ENCODE measurements at regions not wholly inside any gene's neighbourhood (a gene's known extent, or its start where the extent isn't known, plus 50 kb on each side); places are given as distances from the start of the nearest gene placed in this dataset.
"Not testable (repeated sequence)": the region's sequence is repeated elsewhere in the genome, so short reads cannot be mapped to it uniquely, and the experiment has no call there.

GRCh38 chr1:157404063-157404501 lies 148.2 kb downstream of the FCRL5 start:
- Mint-ChIP-seq H3K4me3 (peak overlapping the region; percentile 69), H3K36me3 (no peaks in the 10 kb centered on the region)

GRCh38 chr1:157403608-157404007 lies 148.7 kb downstream of the FCRL5 start:
- Mint-ChIP-seq H3K4me1 (ENCODE audit: low read depth in 2 of 2) (peaks cover 59 to 65% of the 10 kb centered on the region in 2 donors), H3K4me3 (peak overlapping the region; percentile 69), H3K27me3 (peaks cover 4 to 8% of the 10 kb centered on the region in 2 donors)

More at GRCh38 chr1:157404063-157404501, 148.2 kb downstream of the FCRL5 start:
- ATAC-seq, result no peak
- peaks cover 4 to 8% of the 10 kb centered on the region in 2 donors for H3K27me3 Mint-ChIP-seq
- no peaks in the 10 kb centered on the region for H3K9me3 Mint-ChIP-seq
- peak overlapping the region in 1 of 2 donors; percentile 63 for H3K27ac Mint-ChIP-seq
- H3K4me1 Mint-ChIP-seq (ENCODE audit: low read depth in 2 of 2), result peaks cover 58 to 62% of the 10 kb centered on the region in 2 donors
- DNase-seq (ENCODE audit: low spot score), result no peak

GRCh38 chr1:157403203-157403602 lies 149.1 kb downstream of the FCRL5 start:
- peaks cover 56 to 62% of the 10 kb centered on the region in 2 donors for H3K4me1 Mint-ChIP-seq (ENCODE audit: low read depth in 2 of 2)
- no peaks in the 10 kb centered on the region for H3K36me3 Mint-ChIP-seq
- DNase-seq (ENCODE audit: low spot score) (no peak), ATAC-seq (no peak)
- H3K9me3 Mint-ChIP-seq, result no peaks in the 10 kb centered on the region
- peak overlapping the region; percentile 63 to 65 for H3K27ac Mint-ChIP-seq
- no peak overlapping the region for H3K4me3 Mint-ChIP-seq
- H3K27me3 Mint-ChIP-seq, result peaks cover 4 to 8% of the 10 kb centered on the region in 2 donors

More at GRCh38 chr1:157403608-157404007, 148.7 kb downstream of the FCRL5 start:
- Mint-ChIP-seq H3K9me3 (no peaks in the 10 kb centered on the region), H3K27ac (peak overlapping the region in 1 of 2 donors; percentile 63), H3K36me3 (no peaks in the 10 kb centered on the region)
- ATAC-seq (no peak), DNase-seq (ENCODE audit: low spot score) (no peak)

- Mint-ChIP-seq H3K27me3 (peaks cover 7 to 15% of the 10 kb centered on the region in 2 donors), H3K27ac (peak overlapping the region in 1 of 2 donors; percentile 45), H3K4me3 (peak overlapping the region; percentile 58), H3K36me3 (no peaks in the 10 kb centered on the region), H3K9me3 (no peaks in the 10 kb centered on the region), H3K4me1 (ENCODE audit: low read depth in 2 of 2) (peaks cover 51 to 60% of the 10 kb centered on the region in 2 donors)
- ATAC-seq (no peak), DNase-seq (ENCODE audit: low spot score) (no peak)
Measured at GRCh38 chr1:157400766-157401165, 151.5 kb downstream of the FCRL5 start.

GRCh38 chr1:157399984-157400382 lies 152.3 kb downstream of the FCRL5 start:
- peak overlapping the region; percentile 28 to 50 for H3K27ac Mint-ChIP-seq
- ATAC-seq, result peak; percentile 98 to 100

GRCh38 chr1:157399343-157399983 lies 152.9 kb downstream of the FCRL5 start:
- H3K4me1 Mint-ChIP-seq (ENCODE audit: low read depth in 2 of 2), result peaks cover 47 to 56% of the 10 kb centered on the region in 2 donors
- peaks cover 12 to 27% of the 10 kb centered on the region in 2 donors for H3K27me3 Mint-ChIP-seq

More at GRCh38 chr1:157399984-157400382, 152.3 kb downstream of the FCRL5 start:
- Mint-ChIP-seq H3K36me3 (no peaks in the 10 kb centered on the region), H3K27me3 (peaks cover 7 to 22% of the 10 kb centered on the region in 2 donors), H3K9me3 (no peaks in the 10 kb centered on the region), H3K4me1 (ENCODE audit: low read depth in 2 of 2) (peaks cover 49 to 60% of the 10 kb centered on the region in 2 donors), H3K4me3 (peak overlapping the region; percentile 57)
- DNase-seq (ENCODE audit: low spot score), result peak; percentile 86

GRCh38 chr1:157390651-157391050 lies 161.7 kb downstream of the FCRL5 start:
- Mint-ChIP-seq H3K27me3 (peaks cover 25 to 27% of the 10 kb centered on the region in 2 donors), H3K9me3 (no peaks in the 10 kb centered on the region), H3K4me1 (ENCODE audit: low read depth in 2 of 2) (peaks cover 14% of the 10 kb centered on the region in 2 donors), H3K27ac (no peak overlapping the region), H3K36me3 (peaks cover 4% of the 10 kb centered on the region), H3K4me3 (no peak overlapping the region)
- ATAC-seq, result no peak
- DNase-seq (ENCODE audit: low spot score), result no peak

More at GRCh38 chr1:157399343-157399983, 152.9 kb downstream of the FCRL5 start:
- Mint-ChIP-seq H3K9me3 (no peaks in the 10 kb centered on the region), H3K27ac (peak overlapping the region; percentile 28 to 50), H3K4me3 (peak overlapping the region; percentile 57), H3K36me3 (no peaks in the 10 kb centered on the region)
- no peak for DNase-seq (ENCODE audit: low spot score)
- ATAC-seq, result peak in 1 of 2 donors; percentile 8

- peaks cover 0 to 18% of the 10 kb centered on the region in 2 donors for H3K27me3 Mint-ChIP-seq
- H3K9me3 Mint-ChIP-seq, result no peaks in the 10 kb centered on the region
- no peak for DNase-seq (ENCODE audit: low spot score)
- no peaks in the 10 kb centered on the region for H3K36me3 Mint-ChIP-seq
- H3K4me1 Mint-ChIP-seq (ENCODE audit: low read depth in 2 of 2), result peaks cover 14% of the 10 kb centered on the region in 2 donors
- no peak overlapping the region for H3K4me3 Mint-ChIP-seq
- no peak overlapping the region for H3K27ac Mint-ChIP-seq
- ATAC-seq, result no peak
Measured at GRCh38 chr1:157388057-157388456, 164.3 kb downstream of the FCRL5 start.

- Mint-ChIP-seq H3K4me3 (no peak overlapping the region), H3K4me1 (ENCODE audit: low read depth in 2 of 2) (peaks cover 21 to 26% of the 10 kb centered on the region in 2 donors), H3K9me3 (no peaks in the 10 kb centered on the region), H3K36me3 (no peaks in the 10 kb centered on the region), H3K27me3 (peaks cover 0 to 8% of the 10 kb centered on the region in 2 donors), H3K27ac (no peak overlapping the region)
- ATAC-seq (no peak), DNase-seq (ENCODE audit: low spot score) (no peak)
Measured at GRCh38 chr1:157384258-157384657, 168.1 kb downstream of the FCRL5 start.

- H3K36me3 Mint-ChIP-seq, result no peaks in the 10 kb centered on the region
- peaks cover 21 to 26% of the 10 kb centered on the region in 2 donors for H3K4me1 Mint-ChIP-seq (ENCODE audit: low read depth in 2 of 2)
- H3K27me3 Mint-ChIP-seq, result peaks cover 0 to 8% of the 10 kb centered on the region in 2 donors
- H3K4me3 Mint-ChIP-seq, result no peak overlapping the region
- no peak for ATAC-seq
- DNase-seq (ENCODE audit: low spot score), result no peak
- no peaks in the 10 kb centered on the region for H3K9me3 Mint-ChIP-seq
- no peak overlapping the region for H3K27ac Mint-ChIP-seq
Measured at GRCh38 chr1:157382351-157382750, 170.0 kb downstream of the FCRL5 start.

- Mint-ChIP-seq H3K9me3 (no peaks in the 10 kb centered on the region), H3K4me3 (peak overlapping the region; percentile 25), H3K36me3 (no peaks in the 10 kb centered on the region), H3K27me3 (peaks cover 0 to 3% of the 10 kb centered on the region in 2 donors), H3K4me1 (ENCODE audit: low read depth in 2 of 2) (peaks cover 21 to 23% of the 10 kb centered on the region in 2 donors), H3K27ac (no peak overlapping the region)
- ATAC-seq (peak; percentile 15 to 31), DNase-seq (ENCODE audit: low spot score) (no peak)
Measured at GRCh38 chr1:157380523-157380922, 171.8 kb downstream of the FCRL5 start.

GRCh38 chr1:157377280-157377713 lies 175.0 kb downstream of the FCRL5 start:
- peak; percentile 63 to 77 for ATAC-seq
- H3K27me3 Mint-ChIP-seq, H3K36me3 Mint-ChIP-seq: not testable (repeated sequence)

GRCh38 chr1:157376681-157377080 lies 175.6 kb downstream of the FCRL5 start:
- no peak overlapping the region for H3K4me3 Mint-ChIP-seq
- H3K9me3 Mint-ChIP-seq, result no peaks in the 10 kb centered on the region
- no peaks in the 10 kb centered on the region for H3K36me3 Mint-ChIP-seq
- no peak for DNase-seq (ENCODE audit: low spot score)
- peaks cover 14 to 19% of the 10 kb centered on the region in 2 donors for H3K4me1 Mint-ChIP-seq (ENCODE audit: low read depth in 2 of 2)
- ATAC-seq, result no peak
- peaks cover 2 to 6% of the 10 kb centered on the region in 2 donors for H3K27me3 Mint-ChIP-seq
- no peak overlapping the region for H3K27ac Mint-ChIP-seq

More at GRCh38 chr1:157377280-157377713, 175.0 kb downstream of the FCRL5 start:
- not testable (repeated sequence) for DNase-seq (ENCODE audit: low spot score); H3K27ac Mint-ChIP-seq; H3K4me3 Mint-ChIP-seq; H3K9me3 Mint-ChIP-seq
- H3K4me1 Mint-ChIP-seq (ENCODE audit: low read depth in 2 of 2), result peaks cover 18 to 21% of the 10 kb centered on the region in 2 donors

GRCh38 chr1:157372311-157372710 lies 180.0 kb downstream of the FCRL5 start:
- not testable (repeated sequence) for H3K9me3 Mint-ChIP-seq; H3K4me3 Mint-ChIP-seq; H3K36me3 Mint-ChIP-seq; H3K27ac Mint-ChIP-seq; ATAC-seq; DNase-seq (ENCODE audit: low spot score); H3K4me1 Mint-ChIP-seq (ENCODE audit: low read depth in 2 of 2)
- H3K27me3 Mint-ChIP-seq, result peaks cover 9 to 13% of the 10 kb centered on the region in 2 donors
